ENCODE measurements at regions not wholly inside any gene's neighbourhood (a gene's known extent, or its start where the extent isn't known, plus 50 kb on each side); places are given as distances from the start of the nearest gene placed in this dataset.

DNA sequence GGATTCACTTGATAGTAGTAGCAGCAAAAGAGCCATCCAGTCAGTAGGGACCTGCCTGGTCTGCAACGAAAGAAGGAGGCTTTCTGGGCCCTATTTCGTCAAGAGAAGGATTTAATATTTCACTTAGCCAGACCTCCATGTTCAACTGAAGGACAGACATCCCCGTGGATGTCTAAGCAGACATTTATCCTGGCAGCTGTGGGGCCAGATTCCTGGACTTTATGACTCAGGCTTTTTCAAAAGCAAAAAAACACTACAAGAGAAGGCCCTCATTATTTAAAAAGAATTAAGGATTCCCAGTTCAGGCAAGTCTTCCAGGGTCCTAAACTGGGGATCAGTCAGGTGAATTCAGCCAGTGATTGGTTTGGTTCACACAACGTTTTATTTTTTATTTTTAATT is 88.5 kb upstream of the TSPAN5 start:
- no peak for DNase-seq (ENCODE audit: low spot score)
- Mint-ChIP-seq H3K36me3 (ENCODE audit: low read depth) (no peaks in the 10 kb centered on the region), H3K27me3 (ENCODE audit: low read depth) (no peaks in the 10 kb centered on the region), H3K27ac (no peak overlapping the region), H3K4me1 (ENCODE audit: low read depth) (peaks cover 2% of the 10 kb centered on the region), H3K9me3 (no peaks in the 10 kb centered on the region), H3K4me3 (no peak overlapping the region)

DNA sequence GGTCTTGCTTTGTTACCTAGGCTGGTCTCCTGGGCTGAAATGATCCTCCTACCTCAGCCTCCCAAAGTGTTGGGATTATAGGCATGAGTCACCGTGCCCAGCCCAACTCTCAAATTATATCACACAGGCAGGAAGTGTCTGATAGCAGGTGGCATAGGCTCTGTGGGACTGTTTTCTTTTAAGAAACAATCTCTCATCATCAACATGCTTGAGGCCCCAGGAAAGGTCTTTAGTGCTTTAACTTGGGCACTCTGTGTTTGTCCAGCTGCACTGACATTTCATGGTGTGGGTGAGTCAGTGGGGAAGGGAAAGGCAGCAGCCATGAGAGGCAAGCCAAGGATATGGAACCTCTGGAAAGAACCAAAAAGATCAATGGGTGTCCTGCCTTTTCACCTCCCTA is 88.1 kb upstream of the TSPAN5 start:
- no peak overlapping the region for H3K4me3 Mint-ChIP-seq

DNA sequence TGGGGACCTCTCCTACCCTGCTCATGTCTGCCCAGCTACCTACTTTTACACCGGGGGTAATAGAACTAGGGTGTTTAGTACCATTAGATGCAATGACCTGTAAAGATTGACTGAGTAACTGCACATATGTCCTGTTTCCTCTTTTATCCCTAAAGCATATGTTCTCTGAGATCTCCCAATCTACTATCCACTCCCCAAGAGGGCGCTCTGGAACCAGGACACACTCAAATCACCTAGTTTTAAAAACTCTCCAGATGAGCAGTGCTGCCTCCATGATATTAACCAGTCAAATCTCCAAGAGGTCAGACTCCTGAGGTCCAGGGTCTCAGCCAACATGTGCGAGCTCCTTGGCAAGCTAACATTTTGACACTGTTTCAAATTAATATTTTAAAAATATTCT is 87.0 kb upstream of the TSPAN5 start:
- Mint-ChIP-seq H3K4me3 (no peak overlapping the region), H3K36me3 (ENCODE audit: low read depth) (no peaks in the 10 kb centered on the region), H3K9me3 (no peaks in the 10 kb centered on the region), H3K4me1 (ENCODE audit: low read depth) (peaks cover 2% of the 10 kb centered on the region), H3K27me3 (ENCODE audit: low read depth) (no peaks in the 10 kb centered on the region), H3K27ac (no peak overlapping the region)
- DNase-seq (ENCODE audit: low spot score): no peak

More for the DNA sequence above, 88.1 kb upstream of the TSPAN5 start:
- no peaks in the 10 kb centered on the region for H3K27me3 Mint-ChIP-seq (ENCODE audit: low read depth)
- peaks cover 2% of the 10 kb centered on the region for H3K4me1 Mint-ChIP-seq (ENCODE audit: low read depth)
- no peaks in the 10 kb centered on the region for H3K9me3 Mint-ChIP-seq
- no peak for DNase-seq (ENCODE audit: low spot score)
- H3K36me3 Mint-ChIP-seq (ENCODE audit: low read depth): no peaks in the 10 kb centered on the region
- H3K27ac Mint-ChIP-seq: no peak overlapping the region

DNA sequence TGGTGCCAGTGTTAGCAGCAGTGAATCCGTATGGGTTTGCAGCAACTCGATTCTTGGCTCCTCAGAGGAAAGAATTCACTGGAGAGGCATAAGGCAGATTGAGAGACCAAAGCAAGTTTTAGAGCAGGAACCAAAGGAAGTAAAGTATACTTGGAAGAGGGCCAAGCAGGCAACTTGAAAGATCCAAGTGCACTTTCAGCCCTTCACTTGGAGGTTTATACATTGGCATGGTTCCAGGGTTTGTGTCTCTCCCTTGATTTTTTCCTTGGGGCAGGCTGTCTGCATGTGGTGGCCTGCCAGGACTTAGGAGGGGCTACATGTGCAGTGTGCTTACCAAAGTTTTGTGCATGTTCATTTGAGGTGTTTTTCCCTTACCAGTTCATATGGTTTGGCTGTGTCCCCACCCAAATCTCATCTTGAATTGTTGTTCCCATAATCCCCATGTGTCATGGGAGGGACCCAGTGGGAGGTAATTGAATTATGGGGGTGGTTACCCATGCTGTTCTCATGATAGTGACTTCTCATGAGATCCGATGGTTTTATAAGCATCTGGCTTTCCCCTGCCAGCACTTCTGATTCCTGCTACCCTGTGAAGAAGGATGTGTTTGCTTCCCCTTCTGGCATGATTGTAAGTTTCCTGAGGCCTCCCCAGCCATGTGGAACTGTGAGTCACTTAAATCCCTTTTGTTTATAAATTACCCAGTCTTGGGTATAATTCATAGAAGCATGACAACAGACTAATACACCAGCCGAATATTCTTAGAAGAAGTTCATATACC is 86.2 kb upstream of the TSPAN5 start:
- no peaks in the 10 kb centered on the region for H3K9me3 Mint-ChIP-seq
- DNase-seq (ENCODE audit: low spot score): no peak
- no peak overlapping the region for H3K27ac Mint-ChIP-seq
- peaks cover 2% of the 10 kb centered on the region for H3K4me1 Mint-ChIP-seq (ENCODE audit: low read depth)
- no peaks in the 10 kb centered on the region for H3K36me3 Mint-ChIP-seq (ENCODE audit: low read depth)
- no peak overlapping the region for H3K4me3 Mint-ChIP-seq
- H3K27me3 Mint-ChIP-seq (ENCODE audit: low read depth): no peaks in the 10 kb centered on the region

DNA sequence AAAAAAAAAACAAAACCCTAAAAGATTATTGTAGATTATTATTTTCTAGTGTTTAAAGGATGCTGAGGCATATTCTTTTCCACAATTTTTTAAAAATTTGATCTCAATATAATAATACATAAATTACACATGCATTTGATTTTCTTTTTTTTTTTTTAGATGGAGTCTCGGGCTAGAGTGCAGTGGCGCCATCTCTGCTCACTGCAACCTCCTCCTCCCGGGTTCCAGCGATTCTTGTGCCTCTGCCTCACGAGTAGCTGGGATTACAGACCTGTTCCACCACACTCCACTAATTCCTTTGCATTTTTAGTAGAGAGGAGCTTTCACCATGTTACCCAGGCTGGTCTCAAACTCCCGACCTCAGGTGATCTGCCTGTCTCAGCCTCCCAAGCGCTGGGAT is 83.5 kb upstream of the TSPAN5 start:
- peaks cover 2% of the 10 kb centered on the region for H3K4me1 Mint-ChIP-seq (ENCODE audit: low read depth)

DNA sequence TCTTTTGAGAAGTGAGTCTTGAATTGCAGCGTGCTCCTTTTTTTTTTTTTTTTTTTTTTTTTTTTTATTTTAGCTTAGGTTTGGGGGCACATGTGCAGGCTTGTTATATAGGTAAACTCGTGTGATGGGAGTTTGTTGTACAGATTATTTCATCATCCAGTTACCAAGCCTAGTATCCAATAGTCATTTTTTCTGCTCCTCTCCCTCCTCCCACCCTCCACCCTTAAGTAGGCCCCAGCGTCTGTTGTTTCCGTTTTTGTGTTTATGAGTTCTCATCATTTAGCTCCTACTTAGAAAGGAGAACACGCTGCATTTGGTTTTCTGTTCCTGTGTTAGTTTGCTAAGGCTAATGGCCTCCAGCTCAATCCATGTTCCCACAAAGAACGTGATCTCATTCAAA is 81.3 kb upstream of the TSPAN5 start:
- no peak for DNase-seq (ENCODE audit: low spot score)
- Mint-ChIP-seq H3K27me3 (ENCODE audit: low read depth) (no peaks in the 10 kb centered on the region), H3K36me3 (ENCODE audit: low read depth) (no peaks in the 10 kb centered on the region), H3K27ac (no peak overlapping the region), H3K4me1 (ENCODE audit: low read depth) (no peaks in the 10 kb centered on the region), H3K9me3 (peaks cover 11% of the 10 kb centered on the region), H3K4me3 (no peak overlapping the region)

More for the DNA sequence above, 83.5 kb upstream of the TSPAN5 start:
- H3K27ac Mint-ChIP-seq: no peak overlapping the region
- no peaks in the 10 kb centered on the region for H3K36me3 Mint-ChIP-seq (ENCODE audit: low read depth)
- H3K9me3 Mint-ChIP-seq: peaks cover 11% of the 10 kb centered on the region
- no peak for DNase-seq (ENCODE audit: low spot score)
- no peak overlapping the region for H3K4me3 Mint-ChIP-seq
- no peaks in the 10 kb centered on the region for H3K27me3 Mint-ChIP-seq (ENCODE audit: low read depth)

DNA sequence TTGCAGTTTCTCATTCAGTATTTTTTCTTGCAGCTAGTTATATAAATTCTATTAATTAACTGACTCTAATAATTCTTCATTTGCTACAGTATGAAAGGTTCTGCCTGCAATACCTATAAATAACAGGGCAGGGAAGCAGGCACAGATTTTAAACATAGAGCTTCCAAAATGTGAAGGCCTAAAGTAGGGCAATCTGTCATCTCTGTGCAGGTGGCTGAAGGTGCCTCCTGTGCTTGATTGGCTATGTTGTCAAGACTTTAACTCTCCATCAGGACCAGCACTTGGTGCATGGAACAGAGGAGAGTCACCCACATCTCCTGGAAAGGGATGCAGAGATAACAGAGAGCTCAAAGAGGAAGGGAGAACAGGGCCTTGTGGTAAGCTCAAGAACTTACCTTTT is 75.2 kb upstream of the TSPAN5 start:
- no peak for DNase-seq (ENCODE audit: low spot score)
- peaks cover under 1% of the 10 kb centered on the region for H3K4me1 Mint-ChIP-seq (ENCODE audit: low read depth)
- H3K27ac Mint-ChIP-seq: no peak overlapping the region
- H3K9me3 Mint-ChIP-seq: peaks cover 10% of the 10 kb centered on the region
- no peak overlapping the region for H3K4me3 Mint-ChIP-seq
- H3K36me3 Mint-ChIP-seq (ENCODE audit: low read depth): no peaks in the 10 kb centered on the region
- no peaks in the 10 kb centered on the region for H3K27me3 Mint-ChIP-seq (ENCODE audit: low read depth)

DNA sequence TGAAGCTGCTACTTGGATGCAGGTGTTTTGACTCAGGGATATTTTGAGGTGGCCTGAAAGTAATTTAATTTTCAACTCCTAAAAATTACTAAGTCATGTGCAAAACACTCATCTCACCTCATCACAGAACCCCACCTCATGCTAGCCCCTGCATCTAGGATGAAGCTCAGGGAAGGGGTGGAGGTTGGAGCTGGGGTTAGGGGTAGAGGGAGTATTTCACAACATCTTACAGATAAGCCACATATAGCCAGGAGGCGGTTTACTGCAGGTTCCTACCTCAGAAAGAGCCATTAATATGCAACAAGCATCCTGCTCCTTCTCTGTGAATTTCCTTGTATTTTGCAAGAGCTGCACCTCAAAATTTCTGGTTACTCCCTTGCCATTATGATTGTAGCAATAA is 70.5 kb upstream of the TSPAN5 start:
- Mint-ChIP-seq H3K27me3 (ENCODE audit: low read depth) (no peaks in the 10 kb centered on the region), H3K4me1 (ENCODE audit: low read depth) (peaks cover 5% of the 10 kb centered on the region), H3K36me3 (ENCODE audit: low read depth) (peaks cover 3% of the 10 kb centered on the region), H3K27ac (no peak overlapping the region), H3K9me3 (peaks cover 8% of the 10 kb centered on the region), H3K4me3 (no peak overlapping the region)
- DNase-seq (ENCODE audit: low spot score): no peak

DNA sequence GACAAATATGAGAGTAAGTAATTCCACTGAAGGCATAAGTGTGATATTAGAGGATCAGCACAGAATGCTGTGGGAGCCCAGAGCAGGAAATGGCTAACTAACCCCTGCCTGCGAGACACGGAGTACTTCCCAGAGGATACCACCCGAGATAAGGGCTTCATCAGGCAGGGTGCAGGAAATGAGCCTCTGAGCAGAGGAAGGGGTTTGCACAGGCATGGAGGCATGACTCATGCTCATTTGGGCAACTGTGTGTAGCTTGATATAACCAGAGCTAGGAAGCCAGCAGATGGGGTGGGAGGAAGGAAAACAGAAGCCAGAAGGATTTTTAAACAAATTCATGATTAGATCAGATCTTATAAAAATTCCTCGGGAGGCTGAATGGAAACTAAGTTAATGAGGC is 70.0 kb upstream of the TSPAN5 start:
- Mint-ChIP-seq H3K4me3 (no peak overlapping the region), H3K27ac (no peak overlapping the region), H3K9me3 (peaks cover 8% of the 10 kb centered on the region), H3K27me3 (ENCODE audit: low read depth) (no peaks in the 10 kb centered on the region), H3K36me3 (ENCODE audit: low read depth) (peaks cover 3% of the 10 kb centered on the region), H3K4me1 (ENCODE audit: low read depth) (peaks cover 5% of the 10 kb centered on the region)
- DNase-seq (ENCODE audit: low spot score): no peak

DNA sequence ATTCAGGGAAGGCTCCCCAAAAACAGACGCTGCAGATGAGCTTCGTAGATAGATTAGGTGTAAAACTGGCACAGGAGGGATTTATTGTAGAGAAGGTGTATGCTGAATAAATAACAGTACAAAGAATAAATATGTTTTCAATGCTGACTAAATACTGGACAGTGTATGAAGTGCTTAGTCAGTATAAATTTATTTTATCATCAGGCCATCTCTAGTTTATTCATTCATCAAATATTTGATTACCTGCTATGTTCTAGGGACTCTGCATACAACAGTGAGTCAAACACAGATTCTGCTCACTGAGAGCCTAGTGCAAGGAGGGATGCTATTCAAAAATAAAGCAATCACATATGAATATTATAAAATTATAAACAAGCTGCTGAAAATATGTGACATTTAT is 63.6 kb upstream of the TSPAN5 start:
- Mint-ChIP-seq H3K4me3 (no peak overlapping the region), H3K9me3 (peaks cover 19% of the 10 kb centered on the region), H3K27me3 (ENCODE audit: low read depth) (no peaks in the 10 kb centered on the region), H3K27ac (no peak overlapping the region), H3K4me1 (ENCODE audit: low read depth) (no peaks in the 10 kb centered on the region), H3K36me3 (ENCODE audit: low read depth) (peaks cover 3% of the 10 kb centered on the region)
- DNase-seq (ENCODE audit: low spot score): no peak

DNA sequence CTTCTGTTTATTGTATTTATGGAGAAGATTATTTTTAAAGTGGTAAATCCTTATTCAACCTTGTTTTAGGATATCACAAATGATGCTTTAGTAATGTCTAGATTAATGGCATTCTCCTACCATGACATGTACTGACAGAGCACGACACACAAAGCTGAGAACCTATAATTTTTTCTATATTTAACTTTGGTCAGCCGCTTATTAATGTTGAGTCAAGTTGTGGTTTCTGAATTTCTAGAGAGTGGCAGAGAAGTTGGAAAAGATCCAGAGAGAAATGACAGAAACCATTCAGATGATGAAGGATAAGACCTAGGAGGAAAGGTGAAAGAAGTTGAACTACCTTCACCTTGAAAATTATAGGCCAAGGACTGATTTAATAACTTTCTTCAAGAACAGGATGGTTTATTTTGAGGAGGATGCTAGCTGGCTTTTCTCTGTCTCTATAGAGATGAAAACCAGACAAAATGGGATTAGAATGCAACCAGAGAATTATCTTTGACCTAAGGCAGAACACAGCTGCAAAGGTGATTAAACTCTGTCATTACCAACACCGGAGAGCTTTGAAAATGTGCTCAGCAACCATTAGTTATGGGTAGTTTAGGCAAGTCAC is 62.6 kb upstream of the TSPAN5 start:
- Mint-ChIP-seq H3K4me3 (no peak overlapping the region), H3K36me3 (ENCODE audit: low read depth) (peaks cover 3% of the 10 kb centered on the region), H3K9me3 (peaks cover 19% of the 10 kb centered on the region), H3K27ac (no peak overlapping the region), H3K4me1 (ENCODE audit: low read depth) (no peaks in the 10 kb centered on the region), H3K27me3 (ENCODE audit: low read depth) (no peaks in the 10 kb centered on the region)
- DNase-seq (ENCODE audit: low spot score): no peak

DNA sequence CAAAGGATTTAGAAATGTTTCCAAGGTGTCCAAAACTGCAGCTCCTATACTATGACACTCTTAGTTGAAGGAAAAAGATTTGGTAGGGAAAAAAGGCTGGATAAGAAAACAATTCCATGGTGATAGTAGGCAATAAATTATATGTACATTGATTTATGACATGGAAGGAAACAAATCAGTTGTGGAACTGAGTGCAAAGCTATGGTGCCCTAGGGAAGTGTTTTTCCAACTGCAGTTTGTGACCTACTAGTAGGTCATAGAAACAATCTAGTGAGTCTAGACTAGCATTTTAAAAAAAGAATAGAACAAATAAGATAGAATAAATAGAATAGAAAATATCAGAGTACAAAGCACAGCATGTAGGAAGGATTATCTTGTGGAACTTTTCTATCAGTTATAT is 58.4 kb upstream of the TSPAN5 start:
- no peak overlapping the region for H3K27ac Mint-ChIP-seq
- DNase-seq (ENCODE audit: low spot score): no peak

DNA sequence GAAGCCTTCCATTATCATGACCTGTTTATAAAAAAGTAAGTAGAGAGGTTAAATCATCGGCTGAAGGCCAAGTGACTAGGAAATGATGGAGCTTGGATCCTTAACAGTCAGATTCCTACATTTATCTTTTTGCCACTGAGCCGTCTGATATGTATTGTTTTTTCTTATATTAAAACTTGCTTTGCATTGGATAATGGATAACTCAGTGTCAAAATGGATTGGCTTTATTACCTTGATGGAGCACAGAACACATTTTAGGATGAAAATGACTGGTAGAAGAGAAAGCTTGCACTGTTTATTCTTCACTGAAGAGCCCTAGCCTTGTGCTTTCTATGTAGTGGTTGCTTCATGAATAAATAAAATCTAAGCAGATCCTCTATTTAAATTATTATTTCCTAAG is 54.2 kb upstream of the TSPAN5 start:
- peaks cover 8% of the 10 kb centered on the region for H3K36me3 Mint-ChIP-seq (ENCODE audit: low read depth)
- H3K4me1 Mint-ChIP-seq (ENCODE audit: low read depth): peaks cover 4% of the 10 kb centered on the region
- H3K27me3 Mint-ChIP-seq (ENCODE audit: low read depth): no peaks in the 10 kb centered on the region
- H3K4me3 Mint-ChIP-seq: no peak overlapping the region
- H3K27ac Mint-ChIP-seq: no peak overlapping the region
- no peak for DNase-seq (ENCODE audit: low spot score)
- peaks cover 23% of the 10 kb centered on the region for H3K9me3 Mint-ChIP-seq

More for the DNA sequence above, 58.4 kb upstream of the TSPAN5 start:
- Mint-ChIP-seq H3K9me3 (peaks cover 12% of the 10 kb centered on the region), H3K4me1 (ENCODE audit: low read depth) (peaks cover 2% of the 10 kb centered on the region), H3K4me3 (no peak overlapping the region), H3K27me3 (ENCODE audit: low read depth) (no peaks in the 10 kb centered on the region), H3K36me3 (ENCODE audit: low read depth) (no peaks in the 10 kb centered on the region)

DNA sequence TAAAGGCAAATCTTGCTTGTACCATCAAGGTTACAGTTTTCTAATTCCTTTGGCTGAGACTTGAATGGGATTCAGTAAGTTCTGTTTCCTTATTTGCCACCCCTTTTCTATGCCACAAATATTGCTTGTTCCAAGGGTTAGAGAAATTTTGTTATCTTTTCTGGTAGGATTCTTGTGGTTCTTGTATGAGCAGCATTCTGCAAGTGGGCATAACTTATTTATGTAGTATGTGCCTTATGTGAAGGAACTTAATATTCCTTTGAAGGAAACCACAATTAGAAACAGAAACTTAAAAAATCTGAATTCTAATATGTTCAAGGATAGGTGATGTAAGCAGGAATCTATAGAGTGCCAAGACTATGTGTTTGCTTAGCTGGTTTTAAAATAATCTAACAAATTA is 53.1 kb upstream of the TSPAN5 start:
- H3K27me3 Mint-ChIP-seq (ENCODE audit: low read depth): no peaks in the 10 kb centered on the region
- H3K4me3 Mint-ChIP-seq: no peak overlapping the region
- no peak for DNase-seq (ENCODE audit: low spot score)
- peaks cover 14% of the 10 kb centered on the region for H3K4me1 Mint-ChIP-seq (ENCODE audit: low read depth)
- H3K27ac Mint-ChIP-seq: no peak overlapping the region
- peaks cover 28% of the 10 kb centered on the region for H3K9me3 Mint-ChIP-seq
- peaks cover 14% of the 10 kb centered on the region for H3K36me3 Mint-ChIP-seq (ENCODE audit: low read depth)

DNA sequence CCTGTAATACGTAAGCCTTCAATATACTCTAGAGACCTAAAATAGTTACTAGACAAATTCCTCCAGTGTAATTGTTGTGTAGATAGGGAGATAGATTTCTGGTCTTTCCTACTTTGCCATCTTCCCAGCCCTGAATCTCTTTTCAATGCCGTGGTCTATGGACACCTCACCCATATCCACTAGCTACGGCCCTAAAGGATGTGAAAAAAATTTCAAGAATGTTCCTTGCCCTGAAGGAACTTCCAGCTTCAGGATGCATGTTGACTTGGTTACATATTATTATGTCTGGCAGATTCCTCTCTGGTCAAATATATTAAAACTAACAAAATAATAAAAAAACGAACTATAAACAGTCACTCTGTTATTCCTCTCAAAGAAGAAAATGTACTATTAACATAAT is 52.4 kb upstream of the TSPAN5 start:
- no peaks in the 10 kb centered on the region for H3K27me3 Mint-ChIP-seq (ENCODE audit: low read depth)
- H3K9me3 Mint-ChIP-seq: peaks cover 35% of the 10 kb centered on the region
- peaks cover 19% of the 10 kb centered on the region for H3K36me3 Mint-ChIP-seq (ENCODE audit: low read depth)
- no peak overlapping the region for H3K4me3 Mint-ChIP-seq
- no peak for DNase-seq (ENCODE audit: low spot score)
- H3K4me1 Mint-ChIP-seq (ENCODE audit: low read depth): peaks cover 21% of the 10 kb centered on the region
- no peak overlapping the region for H3K27ac Mint-ChIP-seq

All from T-helper 2 cell treated with Interferon-gamma antibody and Interleukin-4, amounts not matched to agents 5 μg/mL and 100 μg/mL, for 36 hours (primary cell).